ENCODE measurements at regions not wholly inside any gene's neighbourhood (a gene's known extent, or its start where the extent isn't known, plus 50 kb on each side); places are given as distances from the start of the nearest gene placed in this dataset.

DNA sequence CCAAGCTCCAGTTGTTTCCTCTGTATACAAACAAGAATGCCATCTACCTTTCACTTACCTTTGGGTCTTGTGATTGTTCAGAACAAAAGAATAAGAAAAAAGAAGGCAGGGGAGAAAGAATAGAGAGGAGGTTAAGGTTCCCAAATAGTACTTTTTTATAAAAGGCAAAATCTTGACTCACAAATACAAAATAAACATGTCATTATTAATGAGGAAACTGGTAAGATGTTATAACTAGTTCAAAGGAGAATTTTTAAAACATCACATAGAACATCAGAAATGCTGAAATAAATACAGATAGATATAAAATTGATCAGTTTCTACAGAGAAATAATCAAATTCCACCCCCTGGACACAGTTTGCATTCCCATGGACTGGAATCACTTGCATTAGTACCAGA, 446.7 kb upstream of the CCDC196 start:
- H3K27me3 ChIP-seq: no peaks in the 10 kb centered on the region

DNA sequence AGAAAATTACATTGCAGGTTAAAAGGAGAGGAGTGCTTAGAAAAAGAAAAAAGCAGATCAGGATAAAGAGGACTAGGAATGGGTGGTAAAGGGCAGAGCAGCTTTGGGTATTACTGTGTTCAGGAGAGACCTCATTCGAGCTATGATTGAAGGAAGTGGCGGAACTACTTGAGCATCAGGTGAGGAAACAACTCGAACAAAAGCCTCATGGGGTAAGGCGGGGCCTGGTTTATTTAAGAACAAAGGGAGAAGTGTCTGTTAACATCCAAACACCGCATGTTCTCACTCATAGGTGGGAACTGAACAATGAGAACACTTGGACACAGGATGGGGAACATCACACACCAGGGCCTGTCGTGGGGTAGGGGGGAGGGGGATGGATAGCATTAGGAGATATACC, 444.6 kb upstream of the CCDC196 start:
- H3K27me3 ChIP-seq: no peaks in the 10 kb centered on the region
- H3K4me1 ChIP-seq: peaks cover 4% of the 10 kb centered on the region
- H3K4me3 ChIP-seq: no peak overlapping the region
- TF ChIP-seq POLR2A (IDR thresholded peaks at IDR 0.05): no peak
- TF ChIP-seq, protein P1, sequence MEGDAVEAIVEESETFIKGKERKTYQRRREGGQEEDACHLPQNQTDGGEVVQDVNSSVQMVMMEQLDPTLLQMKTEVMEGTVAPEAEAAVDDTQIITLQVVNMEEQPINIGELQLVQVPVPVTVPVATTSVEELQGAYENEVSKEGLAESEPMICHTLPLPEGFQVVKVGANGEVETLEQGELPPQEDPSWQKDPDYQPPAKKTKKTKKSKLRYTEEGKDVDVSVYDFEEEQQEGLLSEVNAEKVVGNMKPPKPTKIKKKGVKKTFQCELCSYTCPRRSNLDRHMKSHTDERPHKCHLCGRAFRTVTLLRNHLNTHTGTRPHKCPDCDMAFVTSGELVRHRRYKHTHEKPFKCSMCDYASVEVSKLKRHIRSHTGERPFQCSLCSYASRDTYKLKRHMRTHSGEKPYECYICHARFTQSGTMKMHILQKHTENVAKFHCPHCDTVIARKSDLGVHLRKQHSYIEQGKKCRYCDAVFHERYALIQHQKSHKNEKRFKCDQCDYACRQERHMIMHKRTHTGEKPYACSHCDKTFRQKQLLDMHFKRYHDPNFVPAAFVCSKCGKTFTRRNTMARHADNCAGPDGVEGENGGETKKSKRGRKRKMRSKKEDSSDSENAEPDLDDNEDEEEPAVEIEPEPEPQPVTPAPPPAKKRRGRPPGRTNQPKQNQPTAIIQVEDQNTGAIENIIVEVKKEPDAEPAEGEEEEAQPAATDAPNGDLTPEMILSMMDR (IDR thresholded peaks at IDR 0.05): no peak
- H3K27ac ChIP-seq: no peak overlapping the region
- intact Hi-C loops (cut with DNase I; ENCODE audit: low total_unique reads): no loop called here
- no peak for DNase-seq
- H3K9me3 ChIP-seq: no peaks in the 10 kb centered on the region
- 86 to 90% methylated on average over 6 of the region's 6 CpGs for WGBS, 2 donors
- no peaks in the 10 kb centered on the region for H3K36me3 ChIP-seq (ENCODE audit: low read depth, missing control alignments)

More for the DNA sequence above, 446.7 kb upstream of the CCDC196 start:
- Histone ChIP-seq H3K9me3 (no peaks in the 10 kb centered on the region), H3K4me3 (no peak overlapping the region), H3K27ac (no peak overlapping the region), H3K4me1 (peaks cover 4% of the 10 kb centered on the region), H3K36me3 (ENCODE audit: low read depth, missing control alignments) (no peaks in the 10 kb centered on the region)
- intact Hi-C loops (cut with DNase I; ENCODE audit: low total_unique reads): no loop called here
- DNase-seq: no peak
- no peak for TF ChIP-seq POLR2A (IDR thresholded peaks at IDR 0.05)
- TF ChIP-seq, protein P1 (IDR thresholded peaks at IDR 0.05): no peak

DNA sequence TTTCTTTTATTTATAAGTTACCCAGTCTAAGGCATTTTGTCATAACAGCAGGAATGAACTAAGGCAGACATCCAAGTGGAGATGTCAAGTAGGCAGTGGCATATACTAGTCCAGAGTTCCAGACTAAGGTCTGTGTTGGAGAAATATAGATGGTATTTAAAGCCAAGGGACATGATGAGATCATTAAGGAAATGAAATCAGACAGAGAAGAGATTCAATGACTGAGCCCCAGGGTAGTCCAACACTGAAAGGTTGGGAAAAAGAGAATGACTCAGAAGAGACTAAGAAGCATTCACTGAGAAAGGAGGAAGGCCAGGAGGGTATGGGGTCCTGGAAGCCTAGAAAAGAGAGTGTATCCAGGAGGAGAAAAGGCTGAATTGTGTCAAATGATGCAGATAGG, 442.2 kb upstream of the CCDC196 start:
- Histone ChIP-seq H3K4me3 (no peak overlapping the region), H3K36me3 (ENCODE audit: low read depth, missing control alignments) (no peaks in the 10 kb centered on the region), H3K27ac (no peak overlapping the region), H3K9me3 (no peaks in the 10 kb centered on the region), H3K27me3 (no peaks in the 10 kb centered on the region), H3K4me1 (no peaks in the 10 kb centered on the region)
- no peak for DNase-seq
- TF ChIP-seq POLR2A (IDR thresholded peaks at IDR 0.05): no peak
- TF ChIP-seq, protein P1 (IDR thresholded peaks at IDR 0.05): no peak
- intact Hi-C loops (cut with DNase I; ENCODE audit: low total_unique reads): no loop called here

DNA sequence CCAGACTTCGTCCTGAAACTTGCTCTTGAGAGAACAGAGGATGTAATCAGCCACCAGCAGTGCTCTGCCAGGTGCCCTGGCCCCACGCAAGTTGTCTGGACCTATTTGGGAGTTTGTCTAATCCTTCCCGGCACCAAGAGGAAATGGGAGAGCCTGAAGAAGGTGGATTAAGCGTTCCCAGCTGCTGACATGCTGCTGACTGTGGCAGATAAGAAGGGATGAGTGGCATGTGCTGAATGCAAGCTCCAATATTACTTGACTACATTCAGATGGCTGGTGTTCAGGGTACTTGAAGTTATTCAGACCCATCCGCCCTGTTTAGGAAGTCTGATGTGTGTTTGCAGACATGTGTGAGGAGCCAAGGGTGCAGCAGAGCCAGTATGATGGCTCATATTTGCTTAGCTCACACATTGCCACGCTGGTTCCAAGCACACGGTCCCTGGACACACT, 440.6 kb upstream of the CCDC196 start:
- H3K36me3 ChIP-seq (ENCODE audit: low read depth, missing control alignments): no peaks in the 10 kb centered on the region
- WGBS, 2 donors: 59 to 72% methylated on average over 6 to 7 of the region's 7 CpGs
- DNase-seq: no peak
- H3K4me3 ChIP-seq: no peak overlapping the region
- no peaks in the 10 kb centered on the region for H3K4me1 ChIP-seq
- H3K9me3 ChIP-seq: no peaks in the 10 kb centered on the region
- no peak overlapping the region for H3K27ac ChIP-seq
- TF ChIP-seq, protein P1 (IDR thresholded peaks at IDR 0.05): no peak
- TF ChIP-seq POLR2A (IDR thresholded peaks at IDR 0.05): no peak
- intact Hi-C loops (cut with DNase I; ENCODE audit: low total_unique reads): no loop called here
- no peaks in the 10 kb centered on the region for H3K27me3 ChIP-seq

DNA sequence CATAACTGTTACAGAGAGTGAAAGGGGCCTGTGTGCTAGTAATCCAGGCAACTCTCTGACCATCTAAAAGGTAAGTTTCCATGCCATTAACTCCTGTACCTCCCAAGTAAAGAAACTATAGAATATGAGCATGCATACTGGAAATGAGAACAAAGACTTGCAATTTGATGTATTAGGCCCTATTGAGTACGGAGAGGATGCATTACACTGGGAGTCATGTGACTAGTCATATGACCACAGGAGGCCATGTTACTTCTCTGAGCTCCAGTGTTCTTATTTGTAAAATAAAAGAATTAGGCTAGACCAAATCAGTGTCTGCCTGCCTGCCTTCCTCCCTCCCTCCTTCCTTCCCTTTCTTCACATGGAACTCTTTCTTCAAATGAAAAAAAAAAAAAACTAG, 440.1 kb upstream of the CCDC196 start:
- Histone ChIP-seq H3K27me3 (no peaks in the 10 kb centered on the region), H3K4me3 (no peak overlapping the region), H3K27ac (no peak overlapping the region), H3K4me1 (no peaks in the 10 kb centered on the region), H3K9me3 (no peaks in the 10 kb centered on the region), H3K36me3 (ENCODE audit: low read depth, missing control alignments) (no peaks in the 10 kb centered on the region)
- WGBS, 2 donors: 54 to 93% methylated on average over 1 of the region's 1 CpG
- intact Hi-C loops (cut with DNase I; ENCODE audit: low total_unique reads): no loop called here
- no peak for DNase-seq
- TF ChIP-seq, protein P1 (IDR thresholded peaks at IDR 0.05): no peak
- TF ChIP-seq POLR2A (IDR thresholded peaks at IDR 0.05): no peak
